ENCODE measurements at regions not wholly inside any gene's neighbourhood (a gene's known extent, or its start where the extent isn't known, plus 50 kb on each side); places are given as distances from the start of the nearest gene placed in this dataset.

GRCh38 chr2:240298803-240299709, 136.4 kb upstream of the GPC1 start:
- TF ChIP-seq CTCF (IDR thresholded peaks at IDR 0.05) (no peak), POLR2A (IDR thresholded peaks at IDR 0.05) (no peak)

All from right lobe of liver (tissue), 4 donors.